Neuronal stem cell (in vitro differentiated cells): ENCODE measurements at regions not wholly inside any gene's neighbourhood (a gene's known extent, or its start where the extent isn't known, plus 50 kb on each side); places are given as distances from the start of the nearest gene placed in this dataset.

Source experiments
- DNase-seq: peaks from one replicate; pipeline ENCODE4 v3.0.0-alpha.2; 2013; ENCODE audit warnings: low spot score
- H2AFZ ChIP-seq: one replicate; pipeline ENCODE4 v1.6.1; 2013; ENCODE audit warnings: mild to moderate bottlenecking, low read length, inconsistent platforms
- H2AK5ac ChIP-seq: 2 replicates; pipeline ENCODE4 v1.6.1; 2013; ENCODE audit warnings: low read depth, mild to moderate bottlenecking, inconsistent platforms, low read length, moderate library complexity, mixed read lengths
- H2BK120ac ChIP-seq: 2 replicates; pipeline ENCODE4 v1.6.1; 2013; ENCODE audit warnings: low read depth, mild to moderate bottlenecking, inconsistent platforms, low read length, moderate library complexity, mixed read lengths
- H2BK12ac ChIP-seq: one replicate; pipeline ENCODE4 v1.6.1; 2013; ENCODE audit warnings: low read length, inconsistent platforms
- H2BK15ac ChIP-seq: 2 replicates; pipeline ENCODE4 v1.6.1; 2013; ENCODE audit warnings: mild to moderate bottlenecking, low read length, inconsistent platforms, mixed read lengths
- H2BK5ac ChIP-seq: one replicate; pipeline ENCODE4 v1.6.1; 2013; ENCODE audit warnings: inconsistent platforms, mild to moderate bottlenecking, low read length, moderate library complexity
- H3K14ac ChIP-seq: one replicate; pipeline ENCODE4 v1.6.1; 2013; ENCODE audit warnings: low read length, inconsistent platforms
- H3K18ac ChIP-seq: 2 replicates; pipeline ENCODE4 v1.6.1; 2013; ENCODE audit warnings: low read length, inconsistent platforms
- H3K23ac ChIP-seq: 2 replicates; pipeline ENCODE4 v1.6.1; 2013; ENCODE audit warnings: low read depth, mild to moderate bottlenecking, mixed read lengths, low read length, inconsistent platforms; ENCODE audit not compliant: poor library complexity
- H3K27ac ChIP-seq: replicated peaks from 3 replicates; pipeline ENCODE4 v1.5.1; 2013; ENCODE audit warnings: low read length, inconsistent platforms
- H3K27me3 ChIP-seq, 3 experiments: 2 replicates each; pipeline ENCODE4 v1.6.1; 2013; ENCODE audit warnings: low read length in 3 of 3, mild to moderate bottlenecking in 2 of 3, inconsistent platforms in 1 of 3, low read depth in 1 of 3, mixed read lengths in 1 of 3, moderate library complexity in 1 of 3; ENCODE audit not compliant: control insufficient read depth in 3 of 3, insufficient read depth in 3 of 3
- H3K36me3 ChIP-seq, 2 donors: replicated peaks in 1 of 2; 2 replicates each; pipeline ENCODE4 v1.6.1; 2013; ENCODE audit warnings: low read length in 2 of 2; ENCODE audit not compliant: control insufficient read depth in 2 of 2, insufficient read depth in 2 of 2
- H3K4ac ChIP-seq: 2 replicates; pipeline ENCODE4 v1.6.1; 2013; ENCODE audit warnings: inconsistent platforms, mild to moderate bottlenecking, low read length, moderate library complexity
- H3K4me1 ChIP-seq, 2 donors: 1 replicate in 1 of 2; 2 replicates in 1 of 2; pipeline ENCODE4 v1.6.1; 2013; ENCODE audit warnings: low read length in 2 of 2, low read depth in 1 of 2; ENCODE audit not compliant: control insufficient read depth in 2 of 2, insufficient read depth in 1 of 2
- H3K4me2 ChIP-seq: one replicate; pipeline ENCODE4 v1.6.1; 2013; ENCODE audit warnings: mild to moderate bottlenecking, low read length, inconsistent platforms; ENCODE audit not compliant: insufficient read depth, poor library complexity, severe bottlenecking
- H3K4me3 ChIP-seq, 2 donors: 2 replicates each; pipeline ENCODE4 v1.5.1; 2013; ENCODE audit warnings: low read length in 2 of 2, mild to moderate bottlenecking in 2 of 2, inconsistent platforms in 1 of 2, moderate library complexity in 1 of 2
- H3K79me1 ChIP-seq: one replicate; pipeline ENCODE4 v1.6.1; 2013; ENCODE audit warnings: low read depth, mild to moderate bottlenecking, inconsistent platforms, low read length, moderate library complexity
- H3K9ac ChIP-seq: one replicate; pipeline ENCODE4 v1.6.1; 2013; ENCODE audit warnings: mild to moderate bottlenecking, low read depth, low read length, inconsistent platforms; ENCODE audit not compliant: poor library complexity
- H3K9me3 ChIP-seq, 2 donors: replicated peaks in 1 of 2; 2 replicates each; pipeline versions ENCODE3 to v1.6.1; 2013; ENCODE audit warnings: low read length in 2 of 2, mild to moderate bottlenecking in 2 of 2, inconsistent platforms in 1 of 2, low read depth in 1 of 2, mixed read lengths in 1 of 2, moderate library complexity in 1 of 2; ENCODE audit not compliant: control insufficient read depth in 2 of 2, insufficient read depth in 1 of 2
- H4K8ac ChIP-seq: one replicate; pipeline ENCODE4 v1.6.1; 2013; ENCODE audit warnings: low read depth, mild to moderate bottlenecking, inconsistent platforms, low read length, moderate library complexity
- H4K91ac ChIP-seq: one replicate; pipeline ENCODE4 v1.6.1; 2013; ENCODE audit warnings: low read length, low read depth, mild to moderate bottlenecking, inconsistent platforms; ENCODE audit not compliant: poor library complexity
- WGBS, 2 donors: extraction: QIAGEN DNeasy Blood & Tissue Kit; methylation state at CpG; one replicate each; pipeline ENCODE4 v1.1.7; 2013; ENCODE audit warnings: missing lambda C conversion rate in 2 of 2, mixed read lengths in 1 of 2; ENCODE audit not compliant: insufficient read length in 2 of 2, insufficient replicate concordance in 1 of 2; ENCODE audit errors: extremely low coverage in 2 of 2; 5-methylcytosine and 5-hydroxymethylcytosine counted together

DNA sequence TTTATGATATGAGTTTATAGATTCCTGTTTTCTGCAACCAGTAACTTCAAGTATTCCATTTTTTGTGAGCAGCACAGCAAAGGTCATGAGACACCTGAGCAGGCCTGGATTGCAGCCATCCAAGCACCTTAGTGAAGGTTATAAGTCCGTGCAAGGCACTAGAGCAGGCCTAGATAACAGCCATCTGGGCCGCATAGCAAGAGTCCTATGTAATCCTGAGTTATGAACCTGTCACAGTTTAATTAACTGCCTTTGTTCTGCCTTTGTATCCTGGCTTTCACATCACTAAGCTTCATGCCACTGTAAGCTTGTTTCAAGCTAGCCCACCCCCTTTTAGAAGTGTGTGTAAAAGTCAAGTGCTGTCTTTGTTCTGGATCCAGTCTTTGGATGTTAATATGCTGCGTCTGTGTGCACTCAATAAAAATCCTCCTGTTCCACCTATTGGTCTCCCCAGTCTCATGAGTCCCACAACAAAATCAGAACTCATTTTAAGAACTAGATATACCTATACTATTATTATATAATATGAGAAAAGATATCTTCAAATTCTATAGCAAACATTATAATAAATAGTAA lies 556.2 kb upstream of the CHRM3 start:
- H2BK120ac ChIP-seq = no peak overlapping the region
- H3K9ac ChIP-seq = no peak overlapping the region
- H2BK12ac ChIP-seq = no peak overlapping the region
- H3K4me3 ChIP-seq = no peak overlapping the region
- H3K27ac ChIP-seq = no peak overlapping the region
- H3K4me1 ChIP-seq = no peaks in the 10 kb centered on the region
- H3K18ac ChIP-seq = no peak overlapping the region
- H3K4ac ChIP-seq = no peak overlapping the region
- no peak overlapping the region for H2BK5ac ChIP-seq
- H3K9me3 ChIP-seq = peaks cover 1 to 15% of the 10 kb centered on the region in 2 donors
- no peak overlapping the region for H3K23ac ChIP-seq
- H3K4me2 ChIP-seq = no peak overlapping the region
- H4K8ac ChIP-seq = no peak overlapping the region
- no CpG with 5 or more reads among the region's 3 CpGs for WGBS, 2 donors
- no peaks in the 10 kb centered on the region for H3K27me3 ChIP-seq
- H2AFZ ChIP-seq = no peak overlapping the region
- H2AK5ac ChIP-seq = no peak overlapping the region
- no peak overlapping the region for H4K91ac ChIP-seq
- no peak overlapping the region for H3K14ac ChIP-seq
- H3K36me3 ChIP-seq = no peaks in the 10 kb centered on the region
- no peak overlapping the region for H2BK15ac ChIP-seq
- DNase-seq = no peak
- no peaks in the 10 kb centered on the region for H3K79me1 ChIP-seq

DNA sequence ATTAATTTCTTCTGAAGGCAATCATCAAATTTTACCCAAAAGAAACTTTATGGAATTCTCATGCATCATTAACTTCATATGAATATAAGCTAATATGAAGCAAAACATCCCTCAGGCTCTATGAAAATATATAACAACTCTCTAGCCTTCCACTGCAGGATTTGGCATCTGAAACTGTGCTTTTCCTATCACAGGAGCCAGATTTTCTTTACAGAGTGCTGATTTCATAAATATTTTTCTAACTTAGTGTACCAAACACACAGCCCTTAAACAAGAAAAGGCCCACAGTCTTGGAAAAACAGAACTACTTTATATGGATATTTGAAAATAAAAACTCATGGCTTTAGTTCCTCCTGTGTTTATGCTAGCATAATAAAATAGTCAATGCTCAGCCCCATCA lies 559.5 kb upstream of the CHRM3 start:
- Histone ChIP-seq H3K4ac (no peak overlapping the region), H3K14ac (no peak overlapping the region), H3K23ac (no peak overlapping the region), H2BK120ac (no peak overlapping the region), H3K79me1 (no peaks in the 10 kb centered on the region), H2BK15ac (no peak overlapping the region), H4K91ac (no peak overlapping the region), H4K8ac (no peak overlapping the region), H2AFZ (no peak overlapping the region), H3K18ac (no peak overlapping the region), H2AK5ac (no peak overlapping the region), H3K4me3 (no peak overlapping the region), H3K36me3 (no peaks in the 10 kb centered on the region), H3K9me3 (peaks cover 1 to 10% of the 10 kb centered on the region in 2 donors), H2BK5ac (no peak overlapping the region), H3K27ac (no peak overlapping the region), H3K27me3 (no peaks in the 10 kb centered on the region), H2BK12ac (no peak overlapping the region), H3K4me1 (no peaks in the 10 kb centered on the region), H3K4me2 (no peak overlapping the region), H3K9ac (no peak overlapping the region)
- DNase-seq = no peak

DNA sequence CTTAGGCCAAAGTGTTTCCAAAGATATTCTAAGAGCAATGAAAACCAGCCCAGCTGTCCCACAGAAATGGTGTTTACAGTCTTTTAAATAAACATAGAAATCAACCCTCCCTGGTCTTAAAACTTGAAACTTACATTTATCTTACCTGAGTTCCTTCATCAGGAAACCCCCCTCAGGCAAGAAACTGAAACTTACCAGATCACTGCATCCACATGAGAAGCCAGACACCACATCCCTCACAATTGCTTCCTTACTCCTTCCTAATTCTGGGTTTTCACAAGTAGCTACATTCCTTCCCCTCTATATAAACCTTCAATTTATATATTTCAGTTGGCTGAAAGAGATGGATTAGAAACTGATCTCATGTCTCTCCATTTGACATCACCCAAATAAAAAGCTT lies 563.0 kb upstream of the CHRM3 start:
- no peaks in the 10 kb centered on the region for H3K36me3 ChIP-seq
- no peaks in the 10 kb centered on the region for H3K4me1 ChIP-seq
- H3K23ac ChIP-seq = no peak overlapping the region
- H2BK120ac ChIP-seq = no peak overlapping the region
- no peak overlapping the region for H3K14ac ChIP-seq
- no peak overlapping the region for H2AFZ ChIP-seq
- H4K8ac ChIP-seq = no peak overlapping the region
- H2AK5ac ChIP-seq = no peak overlapping the region
- H3K79me1 ChIP-seq = no peaks in the 10 kb centered on the region
- H2BK12ac ChIP-seq = no peak overlapping the region
- H4K91ac ChIP-seq = no peak overlapping the region
- H3K9ac ChIP-seq = no peak overlapping the region
- no peaks in the 10 kb centered on the region for H3K9me3 ChIP-seq
- no peak overlapping the region for H2BK15ac ChIP-seq
- no peak overlapping the region for H3K4me2 ChIP-seq
- H3K27ac ChIP-seq = no peak overlapping the region
- no peak for DNase-seq
- H3K27me3 ChIP-seq = no peaks in the 10 kb centered on the region
- no peak overlapping the region for H3K4me3 ChIP-seq
- H3K4ac ChIP-seq = no peak overlapping the region
- no peak overlapping the region for H2BK5ac ChIP-seq
- H3K18ac ChIP-seq = no peak overlapping the region

DNA sequence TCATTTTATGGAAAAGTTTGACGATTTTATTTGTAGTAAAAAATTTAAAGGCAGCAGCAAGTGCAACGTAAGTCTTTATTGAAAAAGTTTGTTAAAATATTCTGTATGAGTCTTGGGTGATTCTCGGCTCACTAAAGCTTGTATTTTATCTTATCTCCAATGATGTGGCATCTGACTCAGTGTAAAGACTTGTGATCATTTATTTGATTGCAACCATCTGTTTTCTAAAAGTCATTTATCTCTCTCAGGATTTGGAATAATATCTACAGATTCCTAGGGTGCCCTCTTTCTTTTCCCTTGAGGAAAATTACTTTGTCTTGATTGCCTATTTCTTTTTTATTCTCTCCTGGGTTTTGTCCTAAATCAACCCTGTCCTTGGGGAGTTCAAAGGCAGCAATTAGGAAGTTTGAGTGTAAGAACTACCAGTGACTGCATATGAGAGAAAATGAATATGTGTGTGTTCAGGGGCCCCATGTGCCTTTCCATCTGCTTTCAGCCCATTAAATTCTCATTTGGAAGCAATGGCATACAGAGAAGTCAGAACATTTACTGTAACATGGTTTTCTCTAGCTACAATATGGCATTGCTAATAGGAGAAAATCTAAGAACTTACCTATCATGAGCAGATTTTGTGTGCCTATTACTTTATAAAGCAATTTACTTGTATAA lies 575.0 kb upstream of the CHRM3 start:
- no peak overlapping the region for H3K4me2 ChIP-seq
- no peak overlapping the region for H3K18ac ChIP-seq
- H2BK120ac ChIP-seq = no peak overlapping the region
- no peak overlapping the region for H2BK15ac ChIP-seq
- no peak overlapping the region for H3K9ac ChIP-seq
- no peak overlapping the region for H4K91ac ChIP-seq
- H3K27me3 ChIP-seq = no peaks in the 10 kb centered on the region
- H2AFZ ChIP-seq = no peak overlapping the region
- H3K4me1 ChIP-seq = peaks cover 0 to 8% of the 10 kb centered on the region in 2 donors
- no peak overlapping the region for H3K23ac ChIP-seq
- no peak overlapping the region for H4K8ac ChIP-seq
- H2AK5ac ChIP-seq = no peak overlapping the region
- no peaks in the 10 kb centered on the region for H3K9me3 ChIP-seq
- H3K4ac ChIP-seq = no peak overlapping the region
- H3K4me3 ChIP-seq = no peak overlapping the region
- no peak overlapping the region for H3K14ac ChIP-seq
- 100% methylated on average over 2 of the region's 3 CpGs; no CpG with 5 or more reads in 1 of the 2 donors for WGBS, 2 donors
- H3K79me1 ChIP-seq = no peaks in the 10 kb centered on the region
- DNase-seq = no peak
- H2BK12ac ChIP-seq = no peak overlapping the region
- H2BK5ac ChIP-seq = no peak overlapping the region
- no peak overlapping the region for H3K27ac ChIP-seq
- no peaks in the 10 kb centered on the region for H3K36me3 ChIP-seq
